Liver (tissue), 3 donors: ENCODE measurements at regions not wholly inside any gene's neighbourhood (a gene's known extent, or its start where the extent isn't known, plus 50 kb on each side); places are given as distances from the start of the nearest gene placed in this dataset.

ENCODE experiments used
- FOXA1 ChIP-seq: IDR thresholded peaks from 2 replicates; pipeline ENCODE4 v1.6.1; 2016; ENCODE audit warnings: antibody characterized with exemption
- NR2F2 ChIP-seq: IDR thresholded peaks from 2 replicates; pipeline ENCODE4 v1.6.1; 2016; ENCODE audit warnings: antibody characterized with exemption
- RAD21 ChIP-seq, 2 donors: IDR thresholded peaks; 2 replicates each; pipeline ENCODE4 v1.6.1; 2016; ENCODE audit warnings: antibody characterized with exemption in 2 of 2, mild to moderate bottlenecking in 2 of 2
- RXRA ChIP-seq, 2 donors: IDR thresholded peaks; 2 replicates each; pipeline ENCODE4 v1.6.1; 2017 to 2018; ENCODE audit warnings: antibody characterized with exemption in 2 of 2, mild to moderate bottlenecking in 1 of 2
- SP1 ChIP-seq: IDR thresholded peaks from 2 replicates; pipeline ENCODE4 v1.6.1; 2018; ENCODE audit warnings: antibody characterized with exemption, mild to moderate bottlenecking
- TAF1 ChIP-seq: conservative IDR thresholded peaks from 2 replicates; pipeline ENCODE4 v1.6.1; 2016; ENCODE audit warnings: antibody characterized with exemption, mild to moderate bottlenecking
- YY1 ChIP-seq: IDR thresholded peaks from 2 replicates; pipeline ENCODE4 v1.6.1; 2016; ENCODE audit warnings: antibody characterized with exemption, mild to moderate bottlenecking
- TF ChIP-seq, protein P1 (sequence below): fragments of 150-350 bp; IDR thresholded peaks from 2 replicates; pipeline ENCODE4 v1.5.1; 2017; ENCODE audit warnings: improper control_type of control experiment, low read depth, low read length; ENCODE audit not compliant: missing input control
- TF ChIP-seq, protein P2 (sequence below): IDR thresholded peaks from 2 replicates; pipeline ENCODE4 v1.6.1; 2016; ENCODE audit warnings: antibody characterized with exemption, mild to moderate bottlenecking
- TF ChIP-seq, protein P3 (sequence below): IDR thresholded peaks from 2 replicates; pipeline ENCODE4 v1.6.1; 2016; ENCODE audit warnings: antibody characterized with exemption
- TF ChIP-seq, protein P4 (sequence below): IDR thresholded peaks from 2 replicates; pipeline ENCODE4 v1.6.1; 2016; ENCODE audit warnings: antibody characterized with exemption
- donor health status: healthy.
- donor health status: healthy.

DNA sequence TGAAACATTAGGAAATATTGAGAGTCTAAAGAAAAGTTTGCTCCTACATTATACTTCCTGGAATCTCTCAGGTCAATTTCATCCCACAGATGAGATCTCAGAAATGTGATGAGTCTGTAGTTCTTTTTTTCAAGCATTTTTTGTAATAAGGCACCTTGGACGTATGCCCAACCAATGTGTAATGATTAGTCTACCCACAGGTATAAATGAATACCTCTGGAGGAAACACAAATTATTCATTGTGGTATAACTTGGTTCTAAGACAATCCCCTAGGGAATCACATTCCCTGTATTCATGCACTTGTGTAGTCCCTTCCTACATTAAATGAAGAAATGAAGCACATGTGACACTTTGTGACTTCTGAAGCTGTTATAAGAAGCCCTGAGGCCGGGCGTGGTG is 596.2 kb upstream of the UBE2E2 start:
- TF ChIP-seq, protein P1, sequence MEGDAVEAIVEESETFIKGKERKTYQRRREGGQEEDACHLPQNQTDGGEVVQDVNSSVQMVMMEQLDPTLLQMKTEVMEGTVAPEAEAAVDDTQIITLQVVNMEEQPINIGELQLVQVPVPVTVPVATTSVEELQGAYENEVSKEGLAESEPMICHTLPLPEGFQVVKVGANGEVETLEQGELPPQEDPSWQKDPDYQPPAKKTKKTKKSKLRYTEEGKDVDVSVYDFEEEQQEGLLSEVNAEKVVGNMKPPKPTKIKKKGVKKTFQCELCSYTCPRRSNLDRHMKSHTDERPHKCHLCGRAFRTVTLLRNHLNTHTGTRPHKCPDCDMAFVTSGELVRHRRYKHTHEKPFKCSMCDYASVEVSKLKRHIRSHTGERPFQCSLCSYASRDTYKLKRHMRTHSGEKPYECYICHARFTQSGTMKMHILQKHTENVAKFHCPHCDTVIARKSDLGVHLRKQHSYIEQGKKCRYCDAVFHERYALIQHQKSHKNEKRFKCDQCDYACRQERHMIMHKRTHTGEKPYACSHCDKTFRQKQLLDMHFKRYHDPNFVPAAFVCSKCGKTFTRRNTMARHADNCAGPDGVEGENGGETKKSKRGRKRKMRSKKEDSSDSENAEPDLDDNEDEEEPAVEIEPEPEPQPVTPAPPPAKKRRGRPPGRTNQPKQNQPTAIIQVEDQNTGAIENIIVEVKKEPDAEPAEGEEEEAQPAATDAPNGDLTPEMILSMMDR: no peak
- TF ChIP-seq NR2F2: no peak
- no peak for TF ChIP-seq TAF1
- no peak for TF ChIP-seq RAD21 (IDR thresholded peaks at IDR 0.05)
- no peak for TF ChIP-seq YY1
- TF ChIP-seq, protein P2, sequence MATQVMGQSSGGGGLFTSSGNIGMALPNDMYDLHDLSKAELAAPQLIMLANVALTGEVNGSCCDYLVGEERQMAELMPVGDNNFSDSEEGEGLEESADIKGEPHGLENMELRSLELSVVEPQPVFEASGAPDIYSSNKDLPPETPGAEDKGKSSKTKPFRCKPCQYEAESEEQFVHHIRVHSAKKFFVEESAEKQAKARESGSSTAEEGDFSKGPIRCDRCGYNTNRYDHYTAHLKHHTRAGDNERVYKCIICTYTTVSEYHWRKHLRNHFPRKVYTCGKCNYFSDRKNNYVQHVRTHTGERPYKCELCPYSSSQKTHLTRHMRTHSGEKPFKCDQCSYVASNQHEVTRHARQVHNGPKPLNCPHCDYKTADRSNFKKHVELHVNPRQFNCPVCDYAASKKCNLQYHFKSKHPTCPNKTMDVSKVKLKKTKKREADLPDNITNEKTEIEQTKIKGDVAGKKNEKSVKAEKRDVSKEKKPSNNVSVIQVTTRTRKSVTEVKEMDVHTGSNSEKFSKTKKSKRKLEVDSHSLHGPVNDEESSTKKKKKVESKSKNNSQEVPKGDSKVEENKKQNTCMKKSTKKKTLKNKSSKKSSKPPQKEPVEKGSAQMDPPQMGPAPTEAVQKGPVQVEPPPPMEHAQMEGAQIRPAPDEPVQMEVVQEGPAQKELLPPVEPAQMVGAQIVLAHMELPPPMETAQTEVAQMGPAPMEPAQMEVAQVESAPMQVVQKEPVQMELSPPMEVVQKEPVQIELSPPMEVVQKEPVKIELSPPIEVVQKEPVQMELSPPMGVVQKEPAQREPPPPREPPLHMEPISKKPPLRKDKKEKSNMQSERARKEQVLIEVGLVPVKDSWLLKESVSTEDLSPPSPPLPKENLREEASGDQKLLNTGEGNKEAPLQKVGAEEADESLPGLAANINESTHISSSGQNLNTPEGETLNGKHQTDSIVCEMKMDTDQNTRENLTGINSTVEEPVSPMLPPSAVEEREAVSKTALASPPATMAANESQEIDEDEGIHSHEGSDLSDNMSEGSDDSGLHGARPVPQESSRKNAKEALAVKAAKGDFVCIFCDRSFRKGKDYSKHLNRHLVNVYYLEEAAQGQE: no peak
- no peak for TF ChIP-seq SP1
- TF ChIP-seq RXRA (IDR thresholded peaks at IDR 0.05): no peak
- TF ChIP-seq, protein P3, sequence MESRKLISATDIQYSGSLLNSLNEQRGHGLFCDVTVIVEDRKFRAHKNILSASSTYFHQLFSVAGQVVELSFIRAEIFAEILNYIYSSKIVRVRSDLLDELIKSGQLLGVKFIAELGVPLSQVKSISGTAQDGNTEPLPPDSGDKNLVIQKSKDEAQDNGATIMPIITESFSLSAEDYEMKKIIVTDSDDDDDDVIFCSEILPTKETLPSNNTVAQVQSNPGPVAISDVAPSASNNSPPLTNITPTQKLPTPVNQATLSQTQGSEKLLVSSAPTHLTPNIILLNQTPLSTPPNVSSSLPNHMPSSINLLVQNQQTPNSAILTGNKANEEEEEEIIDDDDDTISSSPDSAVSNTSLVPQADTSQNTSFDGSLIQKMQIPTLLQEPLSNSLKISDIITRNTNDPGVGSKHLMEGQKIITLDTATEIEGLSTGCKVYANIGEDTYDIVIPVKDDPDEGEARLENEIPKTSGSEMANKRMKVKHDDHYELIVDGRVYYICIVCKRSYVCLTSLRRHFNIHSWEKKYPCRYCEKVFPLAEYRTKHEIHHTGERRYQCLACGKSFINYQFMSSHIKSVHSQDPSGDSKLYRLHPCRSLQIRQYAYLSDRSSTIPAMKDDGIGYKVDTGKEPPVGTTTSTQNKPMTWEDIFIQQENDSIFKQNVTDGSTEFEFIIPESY: no peak
- TF ChIP-seq, protein P4, sequence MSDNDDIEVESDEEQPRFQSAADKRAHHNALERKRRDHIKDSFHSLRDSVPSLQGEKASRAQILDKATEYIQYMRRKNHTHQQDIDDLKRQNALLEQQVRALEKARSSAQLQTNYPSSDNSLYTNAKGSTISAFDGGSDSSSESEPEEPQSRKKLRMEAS: no peak
- no peak for TF ChIP-seq FOXA1
